ENCODE measurements at regions not wholly inside any gene's neighbourhood (a gene's known extent, or its start where the extent isn't known, plus 50 kb on each side); places are given as distances from the start of the nearest gene placed in this dataset.

DNA sequence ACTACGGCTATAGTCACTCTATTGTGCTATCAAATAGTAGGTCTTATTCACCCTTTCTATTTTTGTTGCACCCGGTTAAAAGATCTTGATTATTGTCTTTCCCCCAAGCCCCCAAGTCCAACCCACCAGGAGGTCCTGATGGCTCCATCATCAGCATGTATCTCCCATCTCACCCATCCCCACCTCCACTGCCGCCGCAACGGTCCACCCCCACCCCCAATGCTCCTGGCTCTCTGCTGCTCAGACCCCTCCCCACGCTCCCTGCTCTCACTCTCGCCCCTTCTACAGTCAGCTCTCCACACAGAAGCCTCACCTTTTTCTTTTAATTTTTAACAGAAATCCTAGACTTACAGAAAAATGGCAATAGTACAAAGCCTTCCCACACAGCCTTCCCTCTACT, 51.5 kb upstream of the SH3PXD2B start:
- TF ChIP-seq, protein P1, sequence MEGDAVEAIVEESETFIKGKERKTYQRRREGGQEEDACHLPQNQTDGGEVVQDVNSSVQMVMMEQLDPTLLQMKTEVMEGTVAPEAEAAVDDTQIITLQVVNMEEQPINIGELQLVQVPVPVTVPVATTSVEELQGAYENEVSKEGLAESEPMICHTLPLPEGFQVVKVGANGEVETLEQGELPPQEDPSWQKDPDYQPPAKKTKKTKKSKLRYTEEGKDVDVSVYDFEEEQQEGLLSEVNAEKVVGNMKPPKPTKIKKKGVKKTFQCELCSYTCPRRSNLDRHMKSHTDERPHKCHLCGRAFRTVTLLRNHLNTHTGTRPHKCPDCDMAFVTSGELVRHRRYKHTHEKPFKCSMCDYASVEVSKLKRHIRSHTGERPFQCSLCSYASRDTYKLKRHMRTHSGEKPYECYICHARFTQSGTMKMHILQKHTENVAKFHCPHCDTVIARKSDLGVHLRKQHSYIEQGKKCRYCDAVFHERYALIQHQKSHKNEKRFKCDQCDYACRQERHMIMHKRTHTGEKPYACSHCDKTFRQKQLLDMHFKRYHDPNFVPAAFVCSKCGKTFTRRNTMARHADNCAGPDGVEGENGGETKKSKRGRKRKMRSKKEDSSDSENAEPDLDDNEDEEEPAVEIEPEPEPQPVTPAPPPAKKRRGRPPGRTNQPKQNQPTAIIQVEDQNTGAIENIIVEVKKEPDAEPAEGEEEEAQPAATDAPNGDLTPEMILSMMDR (IDR thresholded peaks at IDR 0.05), result no peak
- TF ChIP-seq POLR2A (IDR thresholded peaks at IDR 0.05), result no peak
